Kidney capillary endothelial cell (primary cell): ENCODE measurements at regions not wholly inside any gene's neighbourhood (a gene's known extent, or its start where the extent isn't known, plus 50 kb on each side); places are given as distances from the start of the nearest gene placed in this dataset.

Source experiments
- DNase-seq: peaks from one replicate; pipeline ENCODE4 v3.0.0-alpha.2; 2018; ENCODE audit warnings: low spot score

GRCh38 chr7:142365410-142365842 lies 107.6 kb upstream of the PRSS58 start:
- no peak for DNase-seq

GRCh38 chr7:142364551-142364950 lies 106.7 kb upstream of the PRSS58 start:
- no peak for DNase-seq

GRCh38 chr7:142362349-142362748 lies 104.5 kb upstream of the PRSS58 start:
- DNase-seq: no peak

GRCh38 chr7:142359694-142360279 lies 101.9 kb upstream of the PRSS58 start:
- no peak for DNase-seq

GRCh38 chr7:142357953-142358520 lies 100.2 kb upstream of the PRSS58 start:
- DNase-seq: peak; percentile 75

- no peak for DNase-seq
Measured at GRCh38 chr7:142356166-142356565, 98.3 kb upstream of the PRSS58 start.

GRCh38 chr7:142355328-142355727 lies 97.5 kb upstream of the PRSS58 start:
- DNase-seq: no peak

GRCh38 chr7:142353147-142354060 lies 95.5 kb upstream of the PRSS58 start:
- no peak for DNase-seq

GRCh38 chr7:142352543-142352942 lies 94.7 kb upstream of the PRSS58 start:
- no peak for DNase-seq

GRCh38 chr7:142351145-142351544 lies 93.3 kb upstream of the PRSS58 start:
- no peak for DNase-seq

- DNase-seq: no peak
Measured at GRCh38 chr7:142349670-142350405, 92.0 kb upstream of the PRSS58 start.

GRCh38 chr7:142348921-142349405 lies 91.1 kb upstream of the PRSS58 start:
- no peak for DNase-seq

- DNase-seq: no peak
Measured at GRCh38 chr7:142348100-142348499, 90.2 kb upstream of the PRSS58 start.

GRCh38 chr7:142347091-142347490 lies 89.2 kb upstream of the PRSS58 start:
- no peak for DNase-seq

GRCh38 chr7:142345811-142346210 lies 88.0 kb upstream of the PRSS58 start:
- DNase-seq: no peak

- DNase-seq: no peak
Measured at GRCh38 chr7:142338633-142339501, 81.0 kb upstream of the PRSS58 start.

GRCh38 chr7:142337054-142338001 lies 79.5 kb upstream of the PRSS58 start:
- DNase-seq: no peak

GRCh38 chr7:142334806-142335205 lies 76.9 kb upstream of the PRSS58 start:
- no peak for DNase-seq

- DNase-seq: no peak
Measured at GRCh38 chr7:142334236-142334635, 76.4 kb upstream of the PRSS58 start.

GRCh38 chr7:142332421-142332820 lies 74.6 kb upstream of the PRSS58 start:
- DNase-seq: no peak
